HCT116 (cell line): ENCODE measurements at regions not wholly inside any gene's neighbourhood (a gene's known extent, or its start where the extent isn't known, plus 50 kb on each side); places are given as distances from the start of the nearest gene placed in this dataset.

Experiments used
- ATAC-seq: fragments of 200-7000 bp; cut with Tn5 transposase; 2 replicates; pipeline ENCODE4 v1.9.1; 2020; ENCODE audit warnings: mild to moderate bottlenecking, moderate library complexity
- BruUV-seq: library from RNA; stranded (reverse); fragments of 400-500 nt; replicated peaks from 2 replicates; lab custom pipeline; 2021; lab: Mats Ljungman, UMichigan
- CTCF ChIA-PET: fragments of 300-600 bp; sonication (Branson Sonifier 250); formaldehyde crosslinking; loops from one replicate; lab custom pipeline; 2021; ENCODE audit warnings: antibody characterized with exemption; lab: Charles Lee
- POLR2A ChIA-PET: fragments of 300-600, 350-600 bp; sonication (Branson Sonifier 250); formaldehyde crosslinking; loops from one replicate; lab custom pipeline; 2021; ENCODE audit warnings: antibody characterized with exemption; lab: Charles Lee
- RAD21 ChIA-PET, 2 experiments: fragments of 300-600 bp; sonication (Branson Sonifier 250); formaldehyde crosslinking; loops; one replicate each; lab custom pipeline; 2023; ENCODE audit warnings: low total read pairs in 2 of 2; ENCODE audit not compliant: uncharacterized antibody in 2 of 2, unreplicated experiment in 2 of 2, low non-redundant PET in 1 of 2; lab: Charles Lee
- DNase-seq: peaks from one replicate; pipeline ENCODE4 v3.0.0-alpha.2; 2010; ENCODE audit warnings: low read depth, low spot score
- H2AFZ ChIP-seq: fragments of 200-600 bp; shearing (Covaris generic), sonication (generic); 2 replicates; pipeline ENCODE4 v1.6.1; 2017; ENCODE audit warnings: low read depth, mixed run types, mixed read lengths, antibody characterized with exemption, low read length; ENCODE audit not compliant: poor library complexity, severe bottlenecking
- H3K27ac ChIP-seq: 2 replicates; pipeline ENCODE4 v1.5.1; 2012; ENCODE audit warnings: low read depth, low read length
- H3K27me3 ChIP-seq: fragments of 200-600 bp; sonication (generic); 2 replicates; pipeline ENCODE4 v1.6.1; 2016; ENCODE audit warnings: mixed run types, low read length, mixed read lengths; ENCODE audit not compliant: insufficient read depth
- H3K36me3 ChIP-seq, 2 experiments: fragments of 200-500 bp in 1 of 2; fragments of 200-600 bp in 1 of 2; sonication (Bioruptor generic) in 1 of 2; sonication (generic) in 1 of 2; 2 replicates each; pipeline versions ENCODE4 v1.5.1 to v1.6.1; 2014 to 2016; ENCODE audit warnings: low read length in 2 of 2, inconsistent platforms in 1 of 2, mixed read lengths in 1 of 2, mixed run types in 1 of 2; ENCODE audit not compliant: insufficient read depth in 2 of 2, control insufficient read depth in 1 of 2
- H3K4me1 ChIP-seq, 2 experiments: fragments of 200-600 bp in 1 of 2; sonication (generic) in 1 of 2; 2 replicates each; pipeline versions ENCODE4 v1.5.1 to v1.6.1; 2012 to 2017; ENCODE audit warnings: low read length in 2 of 2, inconsistent platforms in 1 of 2, mild to moderate bottlenecking in 1 of 2, mixed read lengths in 1 of 2, mixed run types in 1 of 2, moderate library complexity in 1 of 2; ENCODE audit not compliant: insufficient read depth in 2 of 2, control insufficient read depth in 1 of 2
- H3K4me2 ChIP-seq: fragments of 200-600 bp; sonication (generic); 2 replicates; pipeline ENCODE4 v1.6.1; 2017; ENCODE audit warnings: mixed run types, low read length, mixed read lengths
- H3K4me3 ChIP-seq, 2 experiments: fragments of 200-600 bp in 1 of 2; sonication (generic) in 1 of 2; replicated peaks in 1 of 2; 2 replicates each; pipeline ENCODE4 v1.5.1; 2011 to 2016; ENCODE audit warnings: low read length in 2 of 2, control low read depth in 1 of 2, low read depth in 1 of 2, mild to moderate bottlenecking in 1 of 2, mixed read lengths in 1 of 2, mixed run types in 1 of 2
- H3K79me2 ChIP-seq: fragments of 200-600 bp; sonication (generic); 2 replicates; pipeline ENCODE4 v1.6.1; 2017; ENCODE audit warnings: mild to moderate bottlenecking, mixed run types, low read length, moderate library complexity, mixed read lengths; ENCODE audit not compliant: insufficient read depth
- H3K9ac ChIP-seq: fragments of 200-600 bp; sonication (generic); 2 replicates; pipeline ENCODE4 v1.6.1; 2016; ENCODE audit warnings: low read length, mixed read lengths
- H3K9me2 ChIP-seq: fragments of 200-600 bp; sonication (generic), shearing (Covaris generic); 2 replicates; pipeline ENCODE4 v1.6.1; 2017; ENCODE audit warnings: mixed run types, mild to moderate bottlenecking, moderate library complexity; ENCODE audit not compliant: insufficient read depth
- H3K9me3 ChIP-seq, 2 experiments: fragments of 200-500 bp in 1 of 2; fragments of 200-600 bp in 1 of 2; sonication (Bioruptor generic) in 1 of 2; sonication (generic) in 1 of 2; 2 replicates each; pipeline ENCODE4 v1.6.1; 2014 to 2017; ENCODE audit warnings: low read length in 2 of 2, mixed read lengths in 2 of 2, inconsistent platforms in 1 of 2, low read depth in 1 of 2, mild to moderate bottlenecking in 1 of 2, mixed run types in 1 of 2, moderate library complexity in 1 of 2; ENCODE audit not compliant: control insufficient read depth in 1 of 2, insufficient read depth in 1 of 2
- H4K20me1 ChIP-seq: fragments of 200-600 bp; sonication (generic), shearing (Covaris generic); 2 replicates; pipeline ENCODE4 v1.6.1; 2017; ENCODE audit warnings: mixed run types, mild to moderate bottlenecking, moderate library complexity; ENCODE audit not compliant: insufficient read depth
- ATF3 ChIP-seq: IDR thresholded peaks from 2 replicates; pipeline ENCODE4 v1.6.1; 2012
- CEBPB ChIP-seq: IDR thresholded peaks from 2 replicates; pipeline ENCODE4 v1.6.1; 2012; ENCODE audit warnings: low read depth
- EGR1 ChIP-seq: IDR thresholded peaks from 2 replicates; pipeline ENCODE4 v1.6.1; 2012; ENCODE audit warnings: low read depth
- EZH2phosphoT487 ChIP-seq: fragments of 200-600 bp; IDR thresholded peaks from 2 replicates; pipeline ENCODE4 v1.6.1; 2018; ENCODE audit warnings: antibody characterized with exemption, borderline replicate concordance
- JUND ChIP-seq: IDR thresholded peaks from 2 replicates; pipeline ENCODE4 v1.6.1; 2012
- REST ChIP-seq: IDR thresholded peaks from 2 replicates; pipeline ENCODE4 v1.6.1; 2012; ENCODE audit warnings: low read depth
- YY1 ChIP-seq: IDR thresholded peaks from 2 replicates; pipeline ENCODE4 v1.6.1; 2011; ENCODE audit warnings: low read length, low read depth, moderate library complexity, mild to moderate bottlenecking; ENCODE audit not compliant: insufficient replicate concordance; ENCODE audit errors: extremely low read depth
- ZFX ChIP-seq: fragments of 450-650 bp; IDR thresholded peaks from 2 replicates; pipeline ENCODE4 v1.6.1; 2017
- intact Hi-C: fragments of 100-400 bp; cut with micrococcal nuclease; formaldehyde crosslinking; loops from 2 replicates; pipeline ENCODE4 v1.10.0; 2022

GRCh38 chr15:37446921-37447320 is 346.6 kb upstream of the MEIS2 start:
- no peaks in the 10 kb centered on the region for H3K79me2 ChIP-seq
- H3K27me3 ChIP-seq, result peaks cover 5% of the 10 kb centered on the region; the same call in 1 of the 2 replicates
- no peaks in the 10 kb centered on the region for H3K36me3 ChIP-seq
- ChIA-PET RAD21 (no interaction called here), CTCF (no interaction called here), POLR2A (no interaction called here)
- H2AFZ ChIP-seq, result no peak overlapping the region
- no peaks in the 10 kb centered on the region for H3K9me3 ChIP-seq
- no peak for DNase-seq
- H3K4me3 ChIP-seq, result no peak overlapping the region
- ATAC-seq, result no peak
- BruUV-seq, result no TSS peak
- H3K4me2 ChIP-seq, result no peak overlapping the region
- H4K20me1 ChIP-seq, result no peaks in the 10 kb centered on the region
- intact Hi-C loops, result no loop called here
- no peaks in the 10 kb centered on the region for H3K4me1 ChIP-seq
- no peak for TF ChIP-seq CEBPB
- TF ChIP-seq YY1, result no peak
- no peak for TF ChIP-seq EGR1
- TF ChIP-seq JUND, result no peak
- no peak for TF ChIP-seq ZFX
- TF ChIP-seq ATF3, result no peak
- no peak for TF ChIP-seq EZH2phosphoT487
- TF ChIP-seq REST, result no peak
- TF ChIP-seq, all 23 proteins: peak for 0
- no peak overlapping the region for H3K27ac ChIP-seq
- no peaks in the 10 kb centered on the region for H3K9me2 ChIP-seq
- H3K9ac ChIP-seq, result no peak overlapping the region
